Erythroblast (primary cell): ENCODE measurements at regions not wholly inside any gene's neighbourhood (a gene's known extent, or its start where the extent isn't known, plus 50 kb on each side); places are given as distances from the start of the nearest gene placed in this dataset.
"Not testable (repeated sequence)": the region's sequence is repeated elsewhere in the genome, so short reads cannot be mapped to it uniquely, and the experiment has no call there.

Experiments
- DNase-seq, 2 experiments: peaks; one replicate each; lab custom pipeline; 2025; lab: John Stamatoyannopoulos, UW
- GATA1 ChIP-seq: IDR thresholded peaks from 2 replicates; pipeline ENCODE4 v1.6.1; 2011; ENCODE audit warnings: low read depth, mild to moderate bottlenecking, control low read depth, low read length, moderate library complexity
- POLR2A ChIP-seq: IDR thresholded peaks from 2 replicates; pipeline ENCODE4 v1.6.1; 2011; ENCODE audit warnings: mild to moderate bottlenecking, low read length

DNA sequence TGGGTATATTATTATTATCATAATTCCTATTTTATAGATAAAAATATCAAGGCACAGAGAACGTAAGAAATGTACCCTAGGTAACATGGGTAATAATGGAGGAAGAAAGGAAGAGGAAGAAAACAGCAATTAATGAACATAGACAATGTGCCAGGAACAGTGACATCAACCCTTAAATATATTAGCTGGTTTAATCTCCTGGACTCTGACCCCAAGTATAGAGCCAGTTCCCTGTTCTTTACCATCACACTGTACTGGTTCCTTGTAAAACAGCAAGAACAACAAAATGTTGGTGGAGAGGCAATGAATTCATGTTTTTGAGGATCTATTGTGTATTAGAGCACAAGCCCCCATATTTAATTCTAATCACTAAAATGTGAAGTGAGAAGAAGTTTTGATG lies 192.1 kb downstream of the SMC2 start:
- no peak for TF ChIP-seq POLR2A
- TF ChIP-seq GATA1: no peak
- no peak for DNase-seq

DNA sequence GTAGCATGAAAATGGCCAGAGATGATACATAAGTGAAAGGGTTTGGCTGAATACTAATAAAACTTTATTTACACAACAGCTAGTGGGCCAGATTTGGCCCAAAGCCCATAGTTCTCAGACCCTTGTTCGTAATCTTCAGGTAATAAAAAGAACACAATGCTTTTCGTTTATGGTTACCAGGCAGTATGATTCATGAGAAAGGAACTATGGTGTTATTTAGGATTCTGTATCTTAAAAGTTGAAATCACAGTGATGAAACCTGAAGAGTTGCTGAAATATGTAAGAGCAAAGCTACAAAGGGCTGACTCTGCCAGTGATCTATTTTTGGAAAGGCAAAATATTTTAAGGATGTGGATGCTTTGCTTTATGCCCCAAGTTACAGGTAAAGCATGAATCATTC lies 192.7 kb downstream of the SMC2 start:
- no peak for DNase-seq
- TF ChIP-seq POLR2A (no peak), GATA1 (no peak)

GRCh38 chr9:104287253-104287878 lies 193.3 kb downstream of the SMC2 start:
- TF ChIP-seq POLR2A (no peak), GATA1 (no peak)
- DNase-seq: no peak

DNA sequence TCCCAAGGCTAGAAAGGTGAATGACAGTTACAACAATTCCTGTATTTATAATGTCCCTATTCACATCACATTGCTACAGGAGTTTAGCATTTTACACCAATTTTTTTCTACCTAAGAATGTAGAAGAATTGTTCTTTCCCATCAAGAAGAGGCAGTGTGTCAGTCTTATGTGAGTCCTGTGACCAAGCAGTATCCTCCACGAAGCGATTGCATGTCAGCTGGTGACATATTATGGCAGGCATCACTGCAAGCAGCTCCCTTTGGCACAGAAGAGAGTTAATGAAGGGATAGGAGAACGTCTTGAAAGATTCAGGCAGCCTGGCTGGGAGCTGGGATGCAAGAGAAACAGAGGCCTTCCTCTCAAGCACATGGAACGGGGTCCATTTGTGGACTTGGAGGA lies 199.8 kb downstream of the SMC2 start:
- TF ChIP-seq POLR2A (no peak), GATA1 (no peak)
- no peak for DNase-seq

GRCh38 chr9:104300124-104300523 lies 203.9 kb upstream of the OR13F1 start:
- no peak for DNase-seq
- TF ChIP-seq POLR2A (no peak), GATA1 (no peak)

DNA sequence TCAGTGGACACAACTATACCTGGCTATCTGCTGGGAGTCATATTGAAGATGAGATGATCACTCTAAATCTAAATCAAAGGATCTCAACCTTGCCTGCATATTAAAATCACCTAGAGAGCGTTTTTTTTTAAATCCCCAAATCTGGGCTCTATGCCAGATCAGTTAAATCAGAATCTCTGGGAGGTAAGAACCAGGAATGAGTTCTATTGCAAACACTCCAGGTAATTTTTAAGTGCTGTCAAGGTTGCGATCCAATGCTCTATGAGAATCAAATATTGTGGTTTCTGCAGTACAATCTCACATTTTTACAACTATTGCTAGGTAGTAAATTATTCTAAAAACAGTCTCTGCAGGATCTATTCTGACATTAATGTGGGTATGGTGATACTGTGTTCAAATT lies 202.3 kb upstream of the OR13F1 start:
- TF ChIP-seq POLR2A (no peak), GATA1 (no peak)
- no peak for DNase-seq

DNA sequence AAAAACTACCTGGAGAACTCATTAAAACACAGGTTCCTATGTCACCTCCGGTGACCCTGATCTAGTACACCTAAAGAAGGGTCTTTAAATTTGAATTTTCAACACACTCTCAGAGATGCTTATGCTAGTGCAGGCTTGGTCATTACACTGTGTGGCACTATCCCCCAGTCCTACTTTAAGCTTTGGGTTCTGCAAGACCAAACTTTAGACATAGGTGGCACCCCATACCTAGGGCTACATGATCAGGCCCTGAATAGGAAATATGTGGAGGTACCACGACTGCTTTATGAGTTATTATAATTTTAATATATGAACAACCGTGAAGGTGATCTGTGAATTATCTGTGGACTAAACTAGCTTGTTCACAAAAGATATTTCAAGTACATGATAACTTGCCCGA lies 201.3 kb upstream of the OR13F1 start:
- no peak for DNase-seq
- TF ChIP-seq POLR2A: no peak
- no peak for TF ChIP-seq GATA1

DNA sequence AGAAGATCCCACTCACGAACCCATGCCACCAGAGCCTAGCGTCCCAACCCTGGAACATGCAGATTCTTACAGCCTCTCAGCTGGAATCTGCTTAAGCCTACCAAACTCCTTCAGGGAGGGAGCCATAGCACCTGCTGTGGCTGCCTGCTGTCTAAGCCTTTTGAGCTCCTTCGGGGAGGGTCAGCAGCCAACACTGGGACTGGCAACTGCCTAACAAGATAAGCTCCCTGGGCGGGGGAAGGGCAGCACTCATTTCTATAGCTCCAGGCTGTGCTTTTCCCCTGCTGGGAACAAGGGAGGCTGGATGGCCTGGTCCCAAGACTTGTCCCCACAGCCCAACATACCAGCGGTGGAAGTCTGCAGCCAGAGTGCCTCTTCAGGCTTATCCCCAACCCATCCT lies 199.1 kb upstream of the OR13F1 start:
- TF ChIP-seq POLR2A (no peak), GATA1 (no peak)
- no peak for DNase-seq

DNA sequence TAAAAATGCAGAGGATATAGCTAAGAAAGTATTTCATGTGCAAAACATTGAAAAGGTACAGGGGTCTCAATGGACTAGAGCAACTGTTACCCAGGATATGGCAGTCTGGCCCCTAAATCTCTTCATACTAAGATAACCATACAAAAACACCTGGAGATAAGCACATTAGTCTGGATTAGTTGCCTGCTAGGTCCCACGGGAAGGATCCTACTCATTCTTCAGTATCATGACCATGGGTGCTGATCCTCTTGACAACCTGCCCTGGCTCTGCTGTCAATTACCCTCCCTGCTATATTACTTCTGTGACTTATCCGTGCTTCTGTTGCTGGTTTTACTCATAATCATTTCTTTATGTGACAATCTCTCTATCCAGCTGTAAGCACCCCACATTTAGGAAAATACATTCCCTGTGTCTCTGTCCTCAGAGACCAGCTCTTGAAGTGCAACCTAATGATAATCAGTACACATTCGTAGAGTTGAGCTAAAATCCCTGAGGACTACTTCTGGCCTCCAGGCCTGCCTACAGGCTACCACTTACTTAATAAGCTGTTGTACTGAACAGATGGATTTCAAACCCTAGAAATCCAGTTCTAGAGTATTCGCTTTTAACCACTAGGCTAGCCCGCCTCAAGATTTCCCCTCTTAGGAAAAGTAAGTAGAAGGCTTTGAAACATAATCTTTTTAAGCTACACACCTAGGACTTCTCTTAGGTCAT lies 190.5 kb upstream of the OR13F1 start:
- DNase-seq: no peak
- TF ChIP-seq POLR2A (no peak), GATA1 (no peak)

DNA sequence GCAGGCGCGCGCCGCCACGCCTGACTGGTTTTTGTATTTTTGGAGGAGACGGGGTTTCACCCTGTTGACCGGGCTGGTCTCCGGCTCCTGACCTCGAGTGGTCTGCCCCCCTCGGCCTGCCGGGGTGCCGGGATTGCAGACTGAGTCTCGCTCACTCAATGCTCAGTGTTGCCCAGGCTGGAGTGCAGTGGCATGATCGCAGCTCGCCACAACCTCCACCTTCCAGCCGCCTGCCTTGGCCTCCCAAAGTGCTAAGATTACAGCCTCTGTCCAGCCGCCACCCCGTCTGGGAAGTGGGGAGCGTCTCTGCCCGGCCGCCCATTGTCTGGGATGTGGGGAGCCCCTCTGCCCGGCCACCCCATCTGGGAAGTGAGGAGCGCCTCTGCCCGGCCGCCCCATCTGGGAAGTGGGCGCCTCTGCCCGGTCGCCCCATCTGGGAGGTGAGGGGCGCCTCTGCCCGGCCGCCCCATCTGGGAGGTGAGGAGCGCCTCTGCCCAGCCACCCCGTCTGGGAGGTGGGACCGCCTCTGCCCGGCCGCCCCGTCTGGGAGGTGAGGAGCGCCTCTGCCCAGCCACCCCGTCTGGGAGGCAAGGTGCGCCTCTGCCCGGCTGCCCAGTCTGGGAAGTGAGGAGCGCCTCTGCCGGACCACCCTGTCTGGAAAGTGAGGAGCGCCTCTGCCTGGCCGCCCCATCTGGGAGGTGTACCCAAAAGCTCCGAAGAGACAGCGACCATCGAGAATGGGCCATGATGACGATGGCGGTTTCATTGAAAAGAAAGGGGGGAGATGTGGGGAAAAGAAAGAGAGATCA lies 187.7 kb upstream of the OR13F1 start:
- not testable (repeated sequence) for DNase-seq

DNA sequence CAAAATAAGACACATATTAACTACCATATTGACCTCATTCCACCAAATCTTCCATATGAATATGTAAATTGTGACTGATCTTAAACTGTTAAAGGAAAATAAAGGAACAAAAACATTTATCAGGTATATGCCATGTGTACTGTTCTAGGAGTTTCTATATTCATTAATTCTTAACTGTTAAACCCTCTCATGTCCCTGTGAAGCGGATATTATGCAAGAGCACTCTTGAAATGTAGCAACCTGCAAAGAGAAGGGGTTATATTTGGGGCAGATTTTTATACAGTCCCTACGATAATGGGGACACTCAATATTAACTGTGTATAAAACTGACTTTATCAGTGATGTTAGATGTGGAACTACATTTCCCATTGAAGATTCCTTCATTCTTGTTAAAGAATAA lies 184.9 kb upstream of the OR13F1 start:
- DNase-seq: no peak
- TF ChIP-seq GATA1: no peak
- TF ChIP-seq POLR2A: no peak

DNA sequence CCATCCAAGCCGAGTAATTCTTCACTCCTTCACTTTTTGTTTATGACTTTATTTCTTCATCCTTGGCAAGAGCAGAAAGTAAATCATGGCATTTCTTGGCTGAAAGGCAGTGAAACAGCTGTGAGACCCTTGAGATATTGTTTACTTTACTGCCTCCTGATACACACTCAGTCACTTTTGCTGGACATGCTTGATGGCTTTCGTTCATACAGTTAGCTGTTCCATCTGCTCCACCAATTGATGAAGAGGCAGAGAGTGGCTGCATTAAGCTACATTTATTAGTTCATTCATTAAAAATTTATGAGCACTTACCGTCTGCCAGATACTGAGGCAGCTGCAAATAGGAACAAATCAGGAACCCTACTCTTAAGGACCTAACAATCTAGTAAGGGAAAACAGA lies 184.4 kb upstream of the OR13F1 start:
- DNase-seq: no peak
- no peak for TF ChIP-seq GATA1
- TF ChIP-seq POLR2A: no peak

DNA sequence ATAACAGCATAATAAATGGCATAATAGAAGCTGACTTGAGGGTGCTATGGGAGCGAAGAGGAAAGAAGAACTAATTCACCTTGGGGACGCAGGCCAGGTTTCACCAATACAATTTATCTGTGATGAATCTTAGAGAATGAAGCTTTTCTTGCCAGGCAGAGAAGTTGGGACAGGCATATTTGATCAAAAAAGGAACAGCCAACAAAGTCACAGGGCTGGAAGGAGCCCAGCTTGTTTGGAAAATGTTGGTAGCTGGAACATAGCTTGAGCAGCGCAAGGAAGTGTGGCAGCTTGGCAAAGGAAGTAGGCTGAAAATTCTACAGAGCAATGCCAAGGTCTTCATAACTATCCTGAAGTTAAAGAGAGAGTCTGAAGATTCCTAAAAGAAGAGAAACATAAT lies 181.5 kb upstream of the OR13F1 start:
- TF ChIP-seq GATA1: no peak
- no peak for TF ChIP-seq POLR2A
- no peak for DNase-seq

DNA sequence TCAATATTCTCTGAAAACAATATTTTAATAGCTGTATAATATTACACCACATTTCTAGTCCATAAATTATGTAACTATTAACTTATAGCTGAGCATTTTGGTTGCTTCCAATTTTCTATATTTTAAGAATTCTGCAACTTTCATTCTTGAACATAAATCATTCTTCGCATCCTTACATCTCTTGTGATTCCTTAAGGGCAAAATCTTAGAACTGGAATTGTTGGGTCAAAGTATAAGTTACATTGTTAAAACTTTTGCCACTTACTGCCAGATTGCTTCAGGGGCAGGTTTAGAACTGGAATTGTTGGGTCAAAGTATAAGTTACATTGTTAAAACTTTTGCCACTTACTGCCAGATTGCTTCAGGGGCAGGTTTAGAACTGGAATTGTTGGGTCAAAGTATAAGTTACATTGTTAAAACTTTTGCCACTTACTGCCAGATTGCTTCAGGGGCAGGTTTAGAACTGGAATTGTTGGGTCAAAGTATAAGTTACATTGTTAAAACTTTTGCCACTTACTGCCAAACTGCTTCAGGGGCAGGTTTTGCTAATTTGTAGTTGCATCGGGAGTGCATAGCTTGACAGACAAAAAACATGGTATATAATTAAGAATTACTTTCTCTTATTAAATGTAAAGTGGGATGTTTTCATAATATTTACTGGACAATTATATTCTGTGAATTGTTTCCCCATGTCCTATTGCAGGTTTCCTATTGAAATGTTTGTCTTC lies 179.9 kb upstream of the OR13F1 start:
- not testable (repeated sequence) for DNase-seq
